Astrocyte (in vitro differentiated cells and primary cell): ENCODE measurements at regions not wholly inside any gene's neighbourhood (a gene's known extent, or its start where the extent isn't known, plus 50 kb on each side); places are given as distances from the start of the nearest gene placed in this dataset.

Experiments used
- DNase-seq: peaks from one replicate; pipeline ENCODE4 v3.0.0-alpha.2; 2010; ENCODE audit warnings: low read depth
- FAIRE-seq: peaks from 2 replicates; lab custom pipeline; 2011; peaks lifted over from hg19 to GRCh38; lab: Jason Lieb, UNC
- H2AFZ ChIP-seq: 2 replicates; pipeline ENCODE4 v1.6.0; 2012; ENCODE audit warnings: low read depth, low read length, inconsistent platforms
- H3K27ac ChIP-seq: 2 replicates; pipeline ENCODE4 v1.5.1; 2011; ENCODE audit warnings: low read depth, low read length, inconsistent platforms
- H3K27me3 ChIP-seq: 2 replicates; pipeline ENCODE4 v1.6.0; 2011; ENCODE audit warnings: low read length, inconsistent platforms; ENCODE audit not compliant: insufficient read depth
- H3K36me3 ChIP-seq: 2 replicates; pipeline ENCODE4 v1.5.1; 2011; ENCODE audit warnings: low read length, inconsistent platforms; ENCODE audit not compliant: insufficient read depth
- H3K4me1 ChIP-seq: 2 replicates; pipeline ENCODE4 v1.5.1; 2011; ENCODE audit warnings: low read length, inconsistent platforms; ENCODE audit not compliant: insufficient read depth
- H3K4me2 ChIP-seq: 2 replicates; pipeline ENCODE4 v1.6.0; 2012; ENCODE audit warnings: low read length, inconsistent platforms
- H3K4me3 ChIP-seq: 2 replicates; pipeline ENCODE4 v1.5.1; 2011; ENCODE audit warnings: low read depth, mild to moderate bottlenecking, low read length, inconsistent platforms; ENCODE audit not compliant: insufficient read depth
- H3K79me2 ChIP-seq: 2 replicates; pipeline ENCODE4 v1.6.0; 2012; ENCODE audit warnings: mild to moderate bottlenecking, low read length, inconsistent platforms; ENCODE audit not compliant: insufficient read depth
- H3K9ac ChIP-seq: 2 replicates; pipeline ENCODE4 v1.6.0; 2012; ENCODE audit warnings: mild to moderate bottlenecking, low read length, inconsistent platforms
- H3K9me3 ChIP-seq: 2 replicates; pipeline ENCODE4 v1.5.1; 2012; ENCODE audit warnings: low read depth, mild to moderate bottlenecking, low read length, inconsistent platforms; ENCODE audit not compliant: insufficient read depth
- H4K20me1 ChIP-seq: 2 replicates; pipeline ENCODE4 v1.6.0; 2012; ENCODE audit warnings: low read length, inconsistent platforms; ENCODE audit not compliant: insufficient read depth
- H3K27ac Mint-ChIP-seq: one replicate; pipeline ENCODE4 v1.8.0; 2021; ENCODE audit warnings: mild to moderate bottlenecking, mixed read lengths; ENCODE audit not compliant: unreplicated experiment
- H3K27me3 Mint-ChIP-seq: one replicate; pipeline ENCODE4 v1.8.0; 2021; ENCODE audit warnings: low read depth, mixed read lengths; ENCODE audit not compliant: unreplicated experiment
- H3K36me3 Mint-ChIP-seq: one replicate; pipeline ENCODE4 v1.8.0; 2021; ENCODE audit warnings: low read depth, mixed read lengths; ENCODE audit not compliant: unreplicated experiment
- H3K4me1 Mint-ChIP-seq: one replicate; pipeline ENCODE4 v1.8.0; 2021; ENCODE audit warnings: low read depth, mixed read lengths; ENCODE audit not compliant: unreplicated experiment
- H3K4me3 Mint-ChIP-seq: one replicate; pipeline ENCODE4 v1.8.0; 2021; ENCODE audit warnings: mild to moderate bottlenecking, moderate library complexity, mixed read lengths; ENCODE audit not compliant: unreplicated experiment
- H3K9me3 Mint-ChIP-seq: one replicate; pipeline ENCODE4 v1.8.0; 2021; ENCODE audit warnings: mild to moderate bottlenecking, mixed read lengths; ENCODE audit not compliant: unreplicated experiment
- CTCF ChIP-seq: IDR thresholded peaks from 2 replicates; pipeline ENCODE4 v1.5.1; 2011; ENCODE audit warnings: low read depth, mild to moderate bottlenecking, inconsistent platforms, low read length, moderate library complexity; ENCODE audit not compliant: insufficient read depth
- EZH2 ChIP-seq: IDR thresholded peaks from 2 replicates; pipeline ENCODE4 v1.6.1; 2012; ENCODE audit warnings: mild to moderate bottlenecking, low read length, inconsistent platforms; ENCODE audit not compliant: insufficient read depth

- peak overlapping the region; percentile 0 for H3K27ac Mint-ChIP-seq
Measured at GRCh38 chr1:91092503-91092902, 70.7 kb upstream of the ZNF644 start.

GRCh38 chr1:91091812-91092211 lies 70.0 kb upstream of the ZNF644 start:
- no peak overlapping the region for H2AFZ ChIP-seq
- no peaks in the 10 kb centered on the region for H4K20me1 ChIP-seq
- peak overlapping the region; percentile 5 for H3K27ac ChIP-seq
- DNase-seq = peak; percentile 8
- H3K4me1 ChIP-seq = peaks cover 5% of the 10 kb centered on the region
- TF ChIP-seq EZH2 = no peak
- no peak for TF ChIP-seq CTCF
- Mint-ChIP-seq H3K27ac (peak overlapping the region; percentile 0), H3K9me3 (peaks cover 8% of the 10 kb centered on the region), H3K27me3 (no peaks in the 10 kb centered on the region), H3K4me1 (peaks cover 10% of the 10 kb centered on the region), H3K36me3 (no peaks in the 10 kb centered on the region), H3K4me3 (no peak overlapping the region)
- no peak overlapping the region for H3K4me3 ChIP-seq
- H3K79me2 ChIP-seq = no peaks in the 10 kb centered on the region
- FAIRE-seq = no peak
- H3K9ac ChIP-seq = no peak overlapping the region
- H3K9me3 ChIP-seq = no peaks in the 10 kb centered on the region
- no peaks in the 10 kb centered on the region for H3K36me3 ChIP-seq
- H3K27me3 ChIP-seq = no peaks in the 10 kb centered on the region
- peak overlapping the region; percentile 67 for H3K4me2 ChIP-seq

More at GRCh38 chr1:91092503-91092902, 70.7 kb upstream of the ZNF644 start:
- Histone ChIP-seq H2AFZ (peak overlapping the region; percentile 37), H4K20me1 (no peaks in the 10 kb centered on the region), H3K27ac (no peak overlapping the region), H3K4me3 (no peak overlapping the region), H3K9me3 (no peaks in the 10 kb centered on the region), H3K4me2 (peak overlapping the region; percentile 67), H3K9ac (no peak overlapping the region), H3K4me1 (peaks cover 5% of the 10 kb centered on the region), H3K79me2 (no peaks in the 10 kb centered on the region), H3K27me3 (no peaks in the 10 kb centered on the region), H3K36me3 (no peaks in the 10 kb centered on the region)
- H3K4me1 Mint-ChIP-seq = peaks cover 10% of the 10 kb centered on the region
- H3K9me3 Mint-ChIP-seq = peaks cover 8% of the 10 kb centered on the region
- no peaks in the 10 kb centered on the region for H3K36me3 Mint-ChIP-seq
- H3K27me3 Mint-ChIP-seq = no peaks in the 10 kb centered on the region
- peak; percentile 25 for DNase-seq
- FAIRE-seq = no peak
- H3K4me3 Mint-ChIP-seq = no peak overlapping the region
- TF ChIP-seq CTCF (no peak), EZH2 (no peak)

- Histone ChIP-seq H3K4me2 (no peak overlapping the region), H3K27me3 (no peaks in the 10 kb centered on the region), H2AFZ (no peak overlapping the region), H3K9ac (no peak overlapping the region), H3K36me3 (no peaks in the 10 kb centered on the region), H3K4me3 (no peak overlapping the region), H3K79me2 (no peaks in the 10 kb centered on the region), H3K27ac (no peak overlapping the region), H3K4me1 (no peaks in the 10 kb centered on the region), H4K20me1 (no peaks in the 10 kb centered on the region), H3K9me3 (no peaks in the 10 kb centered on the region)
- no peak for TF ChIP-seq CTCF
- H3K36me3 Mint-ChIP-seq = peaks cover 3% of the 10 kb centered on the region
- H3K27ac Mint-ChIP-seq = no peak overlapping the region
- H3K9me3 Mint-ChIP-seq = peaks cover 4% of the 10 kb centered on the region
- no peaks in the 10 kb centered on the region for H3K4me1 Mint-ChIP-seq
- no peak overlapping the region for H3K4me3 Mint-ChIP-seq
- H3K27me3 Mint-ChIP-seq = no peaks in the 10 kb centered on the region
- DNase-seq (no peak), FAIRE-seq (no peak)
Measured at GRCh38 chr1:91080650-91081049, 58.8 kb upstream of the ZNF644 start.
